VCaP (cell line): ENCODE measurements at regions not wholly inside any gene's neighbourhood (a gene's known extent, or its start where the extent isn't known, plus 50 kb on each side); places are given as distances from the start of the nearest gene placed in this dataset.

Experiments used
- H3K27ac ChIP-seq: fragments of 450-650 bp; 2 replicates; pipeline ENCODE4 v1.5.1; 2017
- TF ChIP-seq, protein P1 (sequence below): fragments of 450-650 bp; conservative IDR thresholded peaks from 2 replicates; pipeline ENCODE4 v1.5.1; 2017; ENCODE audit warnings: mild to moderate bottlenecking, moderate library complexity

- H3K27ac ChIP-seq, result no peak overlapping the region
- TF ChIP-seq, protein P1, sequence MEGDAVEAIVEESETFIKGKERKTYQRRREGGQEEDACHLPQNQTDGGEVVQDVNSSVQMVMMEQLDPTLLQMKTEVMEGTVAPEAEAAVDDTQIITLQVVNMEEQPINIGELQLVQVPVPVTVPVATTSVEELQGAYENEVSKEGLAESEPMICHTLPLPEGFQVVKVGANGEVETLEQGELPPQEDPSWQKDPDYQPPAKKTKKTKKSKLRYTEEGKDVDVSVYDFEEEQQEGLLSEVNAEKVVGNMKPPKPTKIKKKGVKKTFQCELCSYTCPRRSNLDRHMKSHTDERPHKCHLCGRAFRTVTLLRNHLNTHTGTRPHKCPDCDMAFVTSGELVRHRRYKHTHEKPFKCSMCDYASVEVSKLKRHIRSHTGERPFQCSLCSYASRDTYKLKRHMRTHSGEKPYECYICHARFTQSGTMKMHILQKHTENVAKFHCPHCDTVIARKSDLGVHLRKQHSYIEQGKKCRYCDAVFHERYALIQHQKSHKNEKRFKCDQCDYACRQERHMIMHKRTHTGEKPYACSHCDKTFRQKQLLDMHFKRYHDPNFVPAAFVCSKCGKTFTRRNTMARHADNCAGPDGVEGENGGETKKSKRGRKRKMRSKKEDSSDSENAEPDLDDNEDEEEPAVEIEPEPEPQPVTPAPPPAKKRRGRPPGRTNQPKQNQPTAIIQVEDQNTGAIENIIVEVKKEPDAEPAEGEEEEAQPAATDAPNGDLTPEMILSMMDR, result no peak
Measured at GRCh38 chrX:45363596-45363995, 162.9 kb upstream of the DIPK2B start.

- no peak overlapping the region for H3K27ac ChIP-seq
- TF ChIP-seq, protein P1, result no peak
Measured at GRCh38 chrX:45360571-45360970, 159.9 kb upstream of the DIPK2B start.

- H3K27ac ChIP-seq, result no peak overlapping the region
- TF ChIP-seq, protein P1, result no peak
Measured at GRCh38 chrX:45358392-45358791, 157.7 kb upstream of the DIPK2B start.

- TF ChIP-seq, protein P1, result no peak
- no peak overlapping the region for H3K27ac ChIP-seq
Measured at GRCh38 chrX:45353456-45353855, 152.8 kb upstream of the DIPK2B start.

DNA sequence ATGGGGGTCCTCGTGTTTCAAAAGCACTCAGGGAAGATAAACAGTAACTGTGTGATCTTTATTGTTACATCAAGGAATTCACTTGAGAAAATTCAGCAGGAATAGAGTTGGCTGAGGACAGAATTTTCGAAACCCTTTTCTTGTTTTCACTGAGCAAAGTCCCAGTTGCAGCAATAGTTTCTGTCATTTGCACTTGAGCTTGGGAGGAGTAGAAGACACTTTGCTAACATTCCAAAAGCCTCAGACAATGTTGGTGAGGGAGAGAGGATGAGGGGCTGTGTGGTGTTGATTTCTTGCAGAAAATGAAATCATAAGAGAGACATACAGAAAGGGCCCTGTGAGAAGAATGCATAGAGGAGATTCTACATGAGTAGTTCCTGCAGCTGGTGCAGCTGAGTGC lies 151.9 kb upstream of the DIPK2B start:
- TF ChIP-seq, protein P1, result no peak
- no peak overlapping the region for H3K27ac ChIP-seq

DNA sequence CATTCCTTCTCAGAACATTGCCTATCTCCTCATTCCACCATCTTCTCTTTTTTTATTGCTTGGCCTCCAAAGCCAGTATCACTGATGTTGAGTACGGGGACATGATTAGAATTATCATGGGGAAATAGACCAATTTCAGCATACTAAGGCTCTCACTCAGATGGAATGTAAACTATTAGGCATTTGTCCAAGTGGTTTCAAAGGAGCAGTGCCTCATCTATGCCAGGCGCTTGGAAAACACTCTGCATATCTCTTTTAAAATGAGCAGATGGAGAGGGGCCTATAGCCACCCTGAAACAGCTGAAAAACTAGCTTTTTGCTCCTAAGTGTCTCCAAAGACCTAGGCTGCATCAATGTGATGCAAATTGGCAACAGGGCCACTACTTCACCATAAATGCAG lies 150.8 kb upstream of the DIPK2B start:
- H3K27ac ChIP-seq, result no peak overlapping the region
- TF ChIP-seq, protein P1, result no peak

DNA sequence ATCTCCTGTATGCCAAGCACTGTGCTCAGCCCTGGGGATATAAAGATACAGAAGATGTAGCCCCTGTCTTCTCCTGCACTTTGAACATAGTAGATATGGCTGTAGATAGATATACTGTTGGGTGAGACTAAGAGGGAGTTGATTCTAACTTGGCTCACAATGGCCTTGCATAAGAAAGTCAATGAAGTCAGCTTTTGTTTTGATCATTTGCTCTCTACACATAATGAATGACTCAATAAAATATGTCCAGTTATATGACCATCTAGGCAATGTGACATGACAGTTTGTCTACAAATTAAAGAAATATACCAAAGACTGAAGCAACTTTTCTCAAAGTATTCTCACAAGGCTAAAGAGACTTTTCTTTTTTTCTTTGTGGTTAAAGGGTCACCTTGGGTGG lies 147.6 kb upstream of the DIPK2B start:
- TF ChIP-seq, protein P1, result no peak
- no peak overlapping the region for H3K27ac ChIP-seq

- TF ChIP-seq, protein P1, result no peak
- H3K27ac ChIP-seq, result no peak overlapping the region
Measured at GRCh38 chrX:45347877-45348276, 147.2 kb upstream of the DIPK2B start.
